Liver (tissue), 8 donors: ENCODE measurements at regions not wholly inside any gene's neighbourhood (a gene's known extent, or its start where the extent isn't known, plus 50 kb on each side); places are given as distances from the start of the nearest gene placed in this dataset.

Experiments
- DNase-seq: peaks from one replicate; pipeline ENCODE4 v3.0.0-alpha.2; 2017; ENCODE audit warnings: low spot score
- H3K27ac ChIP-seq, 2 donors: one replicate each; pipeline ENCODE4 v1.7.0; 2013; ENCODE audit warnings: inconsistent platforms in 2 of 2, low read length in 2 of 2, control low read depth in 1 of 2, low read depth in 1 of 2, mild to moderate bottlenecking in 1 of 2
- H3K27me3 ChIP-seq, 4 donors: one replicate each; pipeline versions ENCODE4 v1.6.1 to v1.7.0; 2013; ENCODE audit warnings: low read length in 3 of 4, inconsistent platforms in 1 of 4, mild to moderate bottlenecking in 1 of 4, moderate library complexity in 1 of 4; ENCODE audit not compliant: control insufficient read depth in 4 of 4, insufficient read depth in 4 of 4
- H3K36me3 ChIP-seq, 4 donors: one replicate each; pipeline versions ENCODE4 v1.6.1 to v1.7.0; 2013; ENCODE audit warnings: low read length in 3 of 4, mild to moderate bottlenecking in 3 of 4, low read depth in 1 of 4, moderate library complexity in 1 of 4; ENCODE audit not compliant: control insufficient read depth in 4 of 4, insufficient read depth in 3 of 4
- H3K4me1 ChIP-seq, 4 donors: one replicate each; pipeline versions ENCODE4 v1.6.1 to v1.7.0; 2013; ENCODE audit warnings: low read length in 3 of 4, mild to moderate bottlenecking in 3 of 4, moderate library complexity in 1 of 4; ENCODE audit not compliant: control insufficient read depth in 4 of 4, insufficient read depth in 4 of 4
- H3K4me3 ChIP-seq, 3 donors: one replicate each; pipeline versions ENCODE4 v1.6.1 to v1.7.0; 2013; ENCODE audit warnings: low read length in 3 of 3, control low read depth in 1 of 3, low read depth in 1 of 3, mild to moderate bottlenecking in 1 of 3
- H3K9ac ChIP-seq, 2 donors: one replicate each; pipeline ENCODE4 v1.7.0; 2013; ENCODE audit warnings: low read length in 2 of 2, mild to moderate bottlenecking in 2 of 2, moderate library complexity in 2 of 2, control low read depth in 1 of 2, low read depth in 1 of 2
- H3K9me3 ChIP-seq, 4 donors: one replicate each; pipeline versions ENCODE4 v1.6.1 to v1.7.0; 2013; ENCODE audit warnings: low read length in 3 of 4; ENCODE audit not compliant: control insufficient read depth in 4 of 4
- ATF3 ChIP-seq: IDR thresholded peaks from 2 replicates; pipeline ENCODE4 v1.6.1; 2016; ENCODE audit warnings: antibody characterized with exemption
- CTCF ChIP-seq: fragments of 150-350 bp; IDR thresholded peaks from 2 replicates; pipeline ENCODE4 v1.5.1; 2017; ENCODE audit warnings: improper control_type of control experiment, low read depth, low read length; ENCODE audit not compliant: missing input control
- EGR1 ChIP-seq, 2 donors: IDR thresholded peaks; 2 replicates each; pipeline ENCODE4 v1.6.1; 2016 to 2018; ENCODE audit warnings: antibody characterized with exemption in 2 of 2, low read depth in 2 of 2
- FOXA1 ChIP-seq: IDR thresholded peaks from 2 replicates; pipeline ENCODE4 v1.6.1; 2016; ENCODE audit warnings: antibody characterized with exemption
- FOXA2 ChIP-seq: IDR thresholded peaks from 2 replicates; pipeline ENCODE4 v1.6.1; 2016; ENCODE audit warnings: antibody characterized with exemption
- GABPA ChIP-seq, 2 donors: IDR thresholded peaks in 1 of 2; conservative IDR thresholded peaks in 1 of 2; 2 replicates each; pipeline ENCODE4 v1.6.1; 2016; ENCODE audit warnings: antibody characterized with exemption in 2 of 2, mild to moderate bottlenecking in 1 of 2, moderate library complexity in 1 of 2
- HNF4A ChIP-seq, 2 donors: conservative IDR thresholded peaks; 2 replicates each; pipeline ENCODE4 v1.6.1; 2016; ENCODE audit warnings: antibody characterized with exemption in 2 of 2, mild to moderate bottlenecking in 2 of 2
- HNF4G ChIP-seq: IDR thresholded peaks from 2 replicates; pipeline ENCODE4 v1.6.1; 2016; ENCODE audit warnings: antibody characterized with exemption
- JUND ChIP-seq, 2 donors: IDR thresholded peaks; 2 replicates each; pipeline ENCODE4 v1.6.1; 2016; ENCODE audit warnings: antibody characterized with exemption in 2 of 2
- MAX ChIP-seq: IDR thresholded peaks from 2 replicates; pipeline ENCODE4 v1.6.1; 2016; ENCODE audit warnings: antibody characterized with exemption
- NR2F2 ChIP-seq: IDR thresholded peaks from 2 replicates; pipeline ENCODE4 v1.6.1; 2016; ENCODE audit warnings: antibody characterized with exemption
- RAD21 ChIP-seq, 2 donors: IDR thresholded peaks; 2 replicates each; pipeline ENCODE4 v1.6.1; 2016; ENCODE audit warnings: antibody characterized with exemption in 2 of 2, mild to moderate bottlenecking in 2 of 2
- REST ChIP-seq: IDR thresholded peaks from 2 replicates; pipeline ENCODE4 v1.6.1; 2016; ENCODE audit warnings: antibody characterized with exemption, mild to moderate bottlenecking
- RXRA ChIP-seq, 2 donors: IDR thresholded peaks; 2 replicates each; pipeline ENCODE4 v1.6.1; 2017 to 2018; ENCODE audit warnings: antibody characterized with exemption in 2 of 2, mild to moderate bottlenecking in 1 of 2
- SP1 ChIP-seq: IDR thresholded peaks from 2 replicates; pipeline ENCODE4 v1.6.1; 2018; ENCODE audit warnings: antibody characterized with exemption, mild to moderate bottlenecking
- YY1 ChIP-seq: IDR thresholded peaks from 2 replicates; pipeline ENCODE4 v1.6.1; 2016; ENCODE audit warnings: antibody characterized with exemption, mild to moderate bottlenecking
- ZBTB33 ChIP-seq: IDR thresholded peaks from 2 replicates; pipeline ENCODE4 v1.6.1; 2016; ENCODE audit warnings: antibody characterized with exemption
- WGBS: extraction: QIAGEN DNeasy Blood & Tissue Kit; methylation state at CpG from one replicate; pipeline ENCODE4 v1.1.7; 2013; 5-methylcytosine and 5-hydroxymethylcytosine counted together
- donor health status: healthy.
- donor health status: healthy.
- donor health status: healthy.
- donor health status: healthy.
- donor health status: healthy.

- H3K27me3 ChIP-seq, result peaks cover 0 to 4% (median 0%) of the 10 kb centered on the region in 4 donors
- no peak overlapping the region for H3K9ac ChIP-seq
- no peak overlapping the region for H3K4me3 ChIP-seq
- DNase-seq, result no peak
- no peak overlapping the region for H3K27ac ChIP-seq
- TF ChIP-seq SP1, result no peak
- TF ChIP-seq CTCF, result no peak
- no peak for TF ChIP-seq GABPA (IDR thresholded peaks at IDR 0.05 in 1 of 2, conservative IDR thresholded peaks at IDR 0.05 in 1 of 2)
- TF ChIP-seq RAD21 (IDR thresholded peaks at IDR 0.05), result no peak
- no peak for TF ChIP-seq MAX
- no peak for TF ChIP-seq HNF4A (conservative IDR thresholded peaks at IDR 0.05)
- TF ChIP-seq YY1, result no peak
- TF ChIP-seq FOXA2, result no peak
- TF ChIP-seq RXRA (IDR thresholded peaks at IDR 0.05), result no peak
- TF ChIP-seq ZBTB33, result no peak
- TF ChIP-seq ATF3, result no peak
- no peak for TF ChIP-seq REST
- no peak for TF ChIP-seq NR2F2
- no peak for TF ChIP-seq JUND (IDR thresholded peaks at IDR 0.05)
- TF ChIP-seq HNF4G, result no peak
- no peak for TF ChIP-seq EGR1 (IDR thresholded peaks at IDR 0.05; ENCODE audit: low read depth in 2 of 2)
- H3K9me3 ChIP-seq, result no peaks in the 10 kb centered on the region
- H3K4me1 ChIP-seq, result no peaks in the 10 kb centered on the region
- 87% methylated on average over 5 of the region's 5 CpGs for WGBS
- no peaks in the 10 kb centered on the region for H3K36me3 ChIP-seq
These were observed 84.1 kb upstream of the RGPD4 start for GRCh38 chr2:107742460-107743027.

GRCh38 chr2:107743274-107743673 lies 83.4 kb upstream of the RGPD4 start:
- WGBS, result 84% methylated on average over 5 of the region's 5 CpGs

More at GRCh38 chr2:107743274-107743673, 83.4 kb upstream of the RGPD4 start:
- Histone ChIP-seq H3K9ac (no peak overlapping the region), H3K4me1 (no peaks in the 10 kb centered on the region), H3K27ac (no peak overlapping the region), H3K27me3 (peaks cover 0 to 4% (median 0%) of the 10 kb centered on the region in 4 donors), H3K9me3 (no peaks in the 10 kb centered on the region), H3K36me3 (no peaks in the 10 kb centered on the region), H3K4me3 (no peak overlapping the region)
- TF ChIP-seq ATF3, result no peak
- TF ChIP-seq MAX, result no peak
- no peak for TF ChIP-seq FOXA1
- no peak for DNase-seq
